ENCODE measurements at regions not wholly inside any gene's neighbourhood (a gene's known extent, or its start where the extent isn't known, plus 50 kb on each side); places are given as distances from the start of the nearest gene placed in this dataset.
"Not testable (repeated sequence)": the region's sequence is repeated elsewhere in the genome, so short reads cannot be mapped to it uniquely, and the experiment has no call there.

DNA sequence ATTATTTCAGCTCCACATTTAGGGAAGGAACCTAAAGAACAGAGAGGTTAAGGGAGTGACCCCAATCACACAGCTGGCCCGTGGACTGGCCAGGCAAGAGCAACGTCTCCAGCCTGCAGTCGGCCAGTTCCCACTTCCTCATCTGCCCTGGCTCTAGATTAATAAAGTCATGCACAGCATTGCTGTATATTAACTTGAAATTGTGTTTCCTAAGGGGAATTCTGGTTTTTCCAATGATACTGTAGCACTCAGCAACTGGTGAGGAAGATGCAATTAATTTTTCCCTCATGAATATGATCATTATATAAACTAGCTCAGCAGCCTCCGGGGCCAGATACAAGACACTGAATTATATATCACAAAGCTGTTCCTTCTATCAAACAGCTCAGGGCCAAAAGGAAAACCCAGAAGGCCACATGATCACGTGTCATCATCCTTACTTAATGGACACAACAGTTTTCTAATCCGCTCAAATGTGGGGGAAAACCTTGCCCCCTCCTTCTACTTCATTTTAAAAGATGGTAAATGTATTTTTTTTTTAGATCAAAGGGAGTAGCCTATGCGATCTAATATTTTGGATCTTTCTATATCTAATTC is 295.3 kb upstream of the PRKCQ start:
- DNase-seq (ENCODE audit: low read depth) = no peak

DNA sequence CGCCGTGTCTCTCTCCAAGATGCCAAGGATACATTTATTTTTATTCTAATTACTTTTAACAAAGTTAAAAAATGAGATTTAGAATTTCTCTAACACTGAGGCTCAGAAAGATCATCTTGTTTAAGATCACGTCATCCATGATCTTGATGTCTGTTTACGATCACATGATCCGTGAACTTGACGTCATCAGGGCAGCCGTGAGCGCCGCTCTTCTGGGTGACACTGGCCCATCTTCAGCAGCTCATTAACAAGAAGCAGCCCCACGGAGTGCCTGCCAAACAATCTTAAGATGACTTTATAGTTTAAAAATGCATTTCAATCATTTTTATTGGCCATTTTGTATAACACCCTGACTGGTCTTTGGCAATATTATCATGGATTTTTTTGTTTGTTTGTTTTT is 291.1 kb upstream of the PRKCQ start:
- DNase-seq (ENCODE audit: low read depth) = no peak

DNA sequence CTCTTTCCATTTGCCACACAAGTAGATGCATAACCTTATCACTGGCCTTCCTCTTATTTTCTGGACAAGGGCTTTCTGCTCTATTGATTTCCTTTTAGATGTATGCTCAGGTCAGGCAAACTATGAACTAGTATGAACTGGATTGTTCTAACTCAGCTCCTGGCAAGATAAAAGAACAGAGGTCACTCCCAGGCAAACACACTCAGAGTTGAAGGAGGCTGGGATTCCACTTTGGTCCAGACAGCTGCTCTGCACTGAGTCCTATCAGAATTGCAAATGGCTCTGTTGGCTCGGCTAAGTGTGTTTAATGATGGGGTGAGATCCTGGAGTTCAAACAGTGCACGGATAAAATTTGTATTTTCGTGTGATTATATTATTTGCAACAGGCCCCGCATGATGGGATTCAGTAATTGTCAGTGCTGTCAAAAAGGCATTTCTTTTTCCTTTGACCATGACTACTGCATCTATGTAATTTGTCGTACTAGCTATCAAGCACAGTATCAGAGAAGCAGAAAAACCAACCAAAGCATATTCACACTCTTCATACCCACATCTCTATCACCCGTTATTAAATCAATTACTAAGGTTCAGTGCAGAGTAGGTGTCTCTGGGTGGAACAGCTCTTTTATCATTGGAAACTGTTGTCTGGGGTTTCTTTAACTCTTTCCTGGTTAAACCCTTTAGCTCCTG is 288.1 kb upstream of the PRKCQ start:
- no peak for DNase-seq (ENCODE audit: low read depth)

DNA sequence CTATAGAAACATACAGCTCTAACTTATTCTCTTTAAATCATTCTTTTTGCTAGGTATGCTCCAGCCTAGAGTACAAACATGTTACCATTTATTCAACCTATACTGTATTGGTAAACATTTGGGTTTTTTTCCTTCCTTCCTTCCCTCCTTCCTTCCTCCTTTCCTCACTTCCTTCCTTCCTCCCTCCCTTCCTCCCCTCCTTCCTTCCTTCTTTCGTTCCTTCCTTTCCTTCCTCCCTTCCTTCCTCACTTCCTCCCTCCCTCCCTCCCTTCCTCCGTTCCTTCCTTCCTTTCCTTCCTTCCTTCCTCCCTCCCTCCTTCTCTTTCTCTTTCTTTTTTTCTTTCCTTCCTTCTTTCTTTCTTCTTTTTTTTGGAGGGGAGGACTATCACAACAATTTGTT is 286.7 kb upstream of the PRKCQ start:
- no peak for DNase-seq (ENCODE audit: low read depth)

DNA sequence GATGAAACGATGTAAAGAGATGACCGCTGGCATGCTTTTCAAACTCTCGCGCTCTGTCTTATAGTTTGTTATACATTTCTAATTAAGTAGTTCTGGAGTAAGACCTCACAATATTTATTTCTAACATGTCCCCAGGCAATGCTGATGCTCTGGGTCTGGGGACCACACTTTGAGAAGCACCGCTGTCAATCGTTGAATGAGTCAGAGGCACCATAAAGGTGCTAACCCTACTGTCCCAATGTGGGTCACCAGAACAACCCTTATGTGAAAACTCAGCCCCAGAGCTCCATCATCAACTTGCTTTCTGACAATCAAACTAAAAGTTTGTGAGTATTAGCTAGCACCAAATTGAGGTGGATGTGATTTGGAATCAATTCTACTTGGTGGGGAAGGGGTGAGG is 284.1 kb upstream of the PRKCQ start:
- no peak for DNase-seq (ENCODE audit: low read depth)

DNA sequence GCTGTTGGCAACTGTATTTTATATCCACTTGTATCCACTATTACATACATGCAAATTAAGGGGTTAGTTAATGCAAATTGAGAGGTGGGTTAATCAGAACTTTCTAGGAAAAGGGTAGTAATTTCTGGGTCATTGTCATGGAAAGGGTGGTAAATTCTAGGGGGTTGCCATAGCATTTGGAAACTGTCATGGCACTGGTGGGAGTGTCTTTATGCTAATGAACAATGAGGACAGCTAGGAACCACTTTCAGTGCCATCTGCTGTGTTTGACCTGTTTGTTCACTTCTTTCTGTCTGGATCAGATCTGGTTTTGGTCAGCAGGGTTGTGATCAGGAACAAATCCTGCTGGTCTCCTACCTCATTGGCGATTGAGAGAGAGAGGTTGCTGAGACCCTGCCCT is 283.3 kb upstream of the PRKCQ start:
- no peak for DNase-seq (ENCODE audit: low read depth)

DNA sequence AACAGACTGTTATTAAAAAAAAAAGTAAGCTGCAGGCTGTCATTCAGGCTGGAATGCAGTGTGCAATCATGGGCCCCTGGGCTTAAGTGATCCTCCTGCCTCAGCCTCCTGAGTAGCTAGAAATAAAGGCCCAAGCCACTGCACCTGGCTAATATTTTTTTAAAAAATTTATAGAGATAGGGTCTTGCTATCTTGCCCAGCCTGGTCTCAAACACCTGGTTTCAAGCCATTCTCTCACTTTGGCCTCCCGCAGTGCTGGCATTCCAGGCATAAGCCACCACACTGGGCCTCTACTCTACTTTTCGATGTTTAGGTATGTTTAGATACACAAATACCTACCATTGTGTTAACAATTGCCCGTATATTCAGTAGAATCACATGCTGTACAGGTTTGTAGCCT is 270.4 kb upstream of the PRKCQ start:
- no peak for DNase-seq (ENCODE audit: low read depth)

DNA sequence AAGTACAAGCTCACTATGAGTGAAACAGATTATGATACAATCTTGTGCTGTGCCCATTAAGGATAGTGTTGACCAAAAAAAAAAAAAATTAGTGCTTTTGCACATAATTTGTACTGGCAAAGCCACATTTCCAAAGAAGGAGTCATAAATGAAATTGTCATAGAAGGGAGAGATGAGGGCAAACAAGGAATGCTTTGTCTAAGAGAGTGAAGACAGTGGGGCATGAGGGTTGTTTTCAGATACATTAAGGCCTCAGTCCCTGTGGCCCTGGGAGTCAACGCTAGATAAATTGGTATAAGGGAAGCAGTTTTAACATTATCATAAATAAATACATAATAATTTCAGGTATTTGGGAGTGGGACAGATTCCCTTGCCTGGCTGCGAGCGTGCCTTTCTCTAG is 267.5 kb upstream of the PRKCQ start:
- no peak for DNase-seq (ENCODE audit: low read depth)

DNA sequence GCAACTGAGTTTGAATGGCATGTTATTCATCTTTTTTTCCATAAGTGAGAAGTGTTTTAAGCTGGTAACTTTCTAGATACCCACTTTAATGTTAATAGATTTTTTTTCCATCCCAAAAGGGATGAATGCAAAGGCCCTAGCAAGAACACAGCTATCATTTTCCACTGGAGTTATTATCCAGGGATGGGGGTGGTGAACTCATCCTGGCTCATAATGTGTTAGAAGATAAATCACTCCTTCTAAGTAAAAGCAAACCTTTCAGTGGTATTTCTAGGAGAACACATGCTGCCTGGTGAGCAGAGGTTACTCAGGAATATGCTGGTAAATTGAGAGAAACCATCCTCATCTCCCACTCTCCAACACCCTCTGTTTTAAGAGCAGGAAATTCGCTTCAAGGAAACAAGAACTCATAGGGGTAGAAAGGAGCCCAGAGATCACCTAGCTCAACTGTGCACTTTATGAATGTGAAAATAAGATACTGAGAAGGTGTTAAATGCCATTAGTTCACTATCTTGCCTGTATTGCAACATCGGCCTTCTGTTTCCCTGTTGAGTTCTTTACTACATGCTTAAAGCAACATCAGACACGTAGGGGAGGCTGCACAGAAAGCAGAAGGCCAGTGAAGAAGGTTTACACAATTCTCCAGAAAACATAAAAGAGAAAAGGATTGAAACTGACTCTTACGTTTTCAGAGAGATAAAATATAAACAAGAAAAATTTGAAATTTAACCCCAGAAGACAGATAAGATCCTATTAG is 264.0 kb upstream of the PRKCQ start:
- no peak for DNase-seq (ENCODE audit: low read depth)

DNA sequence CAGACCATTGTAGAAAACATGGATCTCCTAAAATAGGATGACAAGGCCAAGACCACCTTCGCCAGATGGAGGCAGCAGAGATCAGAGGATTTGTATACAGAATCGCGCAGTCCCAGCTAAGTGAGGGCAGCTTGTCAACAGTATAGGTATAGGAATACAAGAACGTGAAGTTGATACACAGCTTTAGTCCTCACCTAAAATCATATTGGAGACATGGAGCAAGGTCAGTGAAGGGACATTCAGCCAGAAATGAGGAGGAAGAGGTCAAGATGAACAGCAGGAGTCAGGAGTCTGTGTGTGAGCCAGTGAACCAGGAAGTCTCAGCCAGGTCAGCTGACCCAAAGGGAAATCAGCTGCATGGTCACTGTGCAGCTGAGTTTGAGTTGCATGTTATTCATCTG is 263.4 kb upstream of the PRKCQ start:
- no peak for DNase-seq (ENCODE audit: low read depth)

DNA sequence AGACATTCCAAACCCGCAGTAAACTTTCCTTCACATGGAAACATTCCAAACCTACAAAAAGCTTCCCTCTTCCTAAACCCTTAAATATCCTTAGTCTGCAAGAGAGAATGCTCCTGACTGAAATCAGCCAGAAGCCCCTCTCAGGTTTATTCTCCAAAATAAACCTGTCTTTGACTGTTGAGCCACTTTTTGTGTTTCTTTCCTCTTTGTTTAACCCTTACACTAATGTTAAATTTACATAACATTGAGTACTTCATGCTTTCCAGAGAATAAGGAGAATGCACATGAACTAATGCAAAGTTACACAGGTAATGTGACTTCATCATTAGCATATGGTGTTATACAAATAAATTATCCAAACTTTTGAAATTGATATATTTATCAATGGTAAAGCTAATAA is 262.6 kb upstream of the PRKCQ start:
- DNase-seq (ENCODE audit: low read depth) = no peak

DNA sequence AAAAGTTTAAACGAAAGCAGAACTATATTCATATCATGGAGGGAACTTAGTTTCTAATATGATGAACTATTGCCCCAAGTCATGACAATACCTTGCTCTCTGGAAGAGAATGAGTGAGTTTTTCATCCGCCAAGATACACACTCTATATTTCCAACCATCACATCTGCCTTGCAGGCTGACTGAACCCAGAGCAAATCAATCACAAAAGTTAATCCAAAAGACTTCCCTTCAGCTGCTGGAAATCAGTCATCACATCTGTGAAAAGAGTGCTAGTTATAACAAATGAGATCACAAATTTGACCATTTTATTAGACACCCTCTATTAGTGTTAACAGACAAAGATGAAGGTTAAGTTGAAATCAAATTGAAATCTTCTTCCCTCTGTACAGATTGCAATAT is 261.7 kb upstream of the PRKCQ start:
- no peak for DNase-seq (ENCODE audit: low read depth)

DNA sequence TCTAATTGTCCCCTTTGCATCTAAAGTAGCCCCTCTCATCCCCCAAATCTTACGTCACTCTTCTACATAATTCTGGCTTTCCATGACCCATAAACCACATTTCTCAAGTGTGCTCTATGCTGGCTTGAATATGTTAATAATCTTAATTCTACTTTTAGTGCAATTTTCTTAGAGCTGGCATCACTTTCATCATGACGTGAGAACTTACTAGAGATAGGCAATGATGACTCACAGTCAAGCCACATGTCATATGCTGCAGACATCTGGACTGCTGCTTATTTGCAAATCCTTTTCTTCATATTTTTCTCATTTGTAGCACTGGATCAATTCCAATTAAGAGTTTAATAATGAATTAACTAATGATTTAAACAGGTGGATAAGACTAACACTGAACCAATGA is 260.7 kb upstream of the PRKCQ start:
- peak; percentile 17 for DNase-seq (ENCODE audit: low read depth)

DNA sequence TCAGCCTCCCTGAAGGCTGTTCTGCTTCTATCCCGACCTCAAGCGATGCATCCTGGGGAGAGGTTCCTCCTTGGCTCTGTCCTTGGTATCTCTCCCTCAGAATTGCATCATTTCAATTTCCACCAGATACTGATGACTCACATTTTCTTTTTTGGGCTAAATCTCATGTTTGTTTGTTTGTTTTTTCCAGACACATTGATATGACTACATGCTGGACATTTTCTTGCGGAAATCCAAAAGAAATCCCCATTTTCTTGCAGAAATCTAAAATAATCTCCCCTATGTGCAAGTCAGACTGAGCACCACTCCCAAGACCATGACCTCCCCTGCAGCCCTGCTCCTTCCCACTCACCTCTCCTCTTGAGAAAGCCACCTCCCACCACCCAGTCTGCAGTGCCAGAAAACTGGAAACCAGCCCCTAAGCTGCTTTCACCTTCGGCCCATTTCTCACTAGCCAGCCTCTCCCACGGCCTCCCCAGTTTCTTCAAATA is 260.2 kb upstream of the PRKCQ start:
- peak; percentile 10 for DNase-seq (ENCODE audit: low read depth)

DNA sequence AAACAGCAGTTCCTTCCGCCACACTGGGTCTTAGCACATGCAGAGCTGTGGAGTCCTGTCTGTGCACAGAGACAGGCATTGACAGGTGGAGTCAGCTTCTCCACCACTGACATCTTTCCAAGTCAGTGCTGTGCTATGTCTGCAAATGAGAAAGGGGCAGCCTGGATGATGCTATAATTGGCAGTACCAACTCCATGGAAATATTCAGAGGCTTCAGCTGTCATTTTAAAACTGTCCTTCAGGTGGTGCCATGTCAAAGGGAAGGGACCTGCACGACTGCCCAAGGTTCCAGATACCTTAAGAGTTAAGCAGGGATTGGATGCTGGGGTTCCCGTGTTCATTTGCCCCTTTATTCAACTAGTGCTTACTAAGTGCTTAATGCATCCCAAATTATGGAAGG is 258.0 kb upstream of the PRKCQ start:
- no peak for DNase-seq (ENCODE audit: low read depth)

DNA sequence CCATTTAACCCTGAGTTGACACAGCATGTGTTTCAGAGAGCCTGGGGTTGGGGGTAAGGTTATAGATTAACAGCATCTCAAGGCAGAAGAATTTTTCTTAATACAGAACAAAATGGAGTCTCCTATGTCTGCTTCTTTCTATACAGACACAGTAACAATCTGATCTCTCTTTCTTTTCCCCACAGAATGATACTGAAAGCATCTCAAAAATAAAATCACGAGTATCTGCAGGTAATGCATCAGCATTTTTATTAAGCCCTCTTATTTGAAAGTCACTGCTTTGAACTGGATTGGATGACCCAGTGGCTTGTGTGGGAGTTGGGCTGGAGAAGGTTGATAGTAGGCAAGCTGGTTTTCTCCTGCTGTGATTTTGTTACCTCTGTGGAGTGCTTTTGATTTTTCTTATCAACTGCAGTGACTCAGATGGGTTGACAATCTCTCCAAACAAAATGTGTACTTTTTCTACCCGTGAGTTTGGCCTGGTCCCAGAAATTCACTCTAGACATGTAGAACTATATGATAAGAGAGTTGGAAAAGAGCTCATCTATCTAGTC is 253.5 kb upstream of the PRKCQ start:
- DNase-seq (ENCODE audit: low read depth) = no peak

DNA sequence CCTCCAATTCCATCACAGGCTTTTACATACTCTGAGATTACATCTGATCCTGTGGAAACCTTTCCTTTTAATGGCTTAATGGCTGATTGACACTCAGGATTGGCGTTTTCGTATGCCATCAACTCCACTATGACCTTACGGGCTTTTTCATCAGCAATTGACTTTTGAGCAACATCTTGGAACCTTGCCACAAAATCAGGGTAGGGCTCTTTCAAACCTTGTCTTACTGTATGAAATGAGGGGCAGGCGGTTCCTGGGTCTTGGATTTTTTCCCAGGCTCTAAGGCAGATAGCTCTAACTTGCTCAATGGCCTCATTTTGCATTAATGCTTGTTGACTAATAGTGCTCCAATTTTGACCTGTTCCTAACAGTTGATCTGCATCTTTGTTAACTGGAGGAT is 250.9 kb upstream of the PRKCQ start:
- not testable (repeated sequence) for DNase-seq (ENCODE audit: low read depth)

DNA sequence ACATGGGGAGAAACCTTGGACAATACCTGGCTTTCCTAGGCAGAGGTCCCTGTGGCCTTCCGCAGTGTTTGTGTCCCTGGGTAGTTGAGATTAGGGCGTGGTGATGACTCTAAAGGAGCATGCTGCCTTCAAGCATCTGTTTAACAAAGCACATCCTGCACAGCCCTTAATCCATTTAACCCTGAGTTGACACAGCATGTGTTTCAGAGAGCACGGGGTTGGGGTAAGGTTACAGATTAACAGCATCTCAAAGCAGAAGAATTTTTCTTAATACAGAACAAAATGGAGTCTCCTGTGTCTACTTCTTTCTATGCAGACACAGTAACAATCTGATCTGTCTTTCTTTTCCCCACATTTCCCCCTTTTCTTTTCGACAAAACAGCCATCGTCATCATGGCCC is 244.7 kb upstream of the PRKCQ start:
- DNase-seq (ENCODE audit: low read depth) = not testable (repeated sequence)

DNA sequence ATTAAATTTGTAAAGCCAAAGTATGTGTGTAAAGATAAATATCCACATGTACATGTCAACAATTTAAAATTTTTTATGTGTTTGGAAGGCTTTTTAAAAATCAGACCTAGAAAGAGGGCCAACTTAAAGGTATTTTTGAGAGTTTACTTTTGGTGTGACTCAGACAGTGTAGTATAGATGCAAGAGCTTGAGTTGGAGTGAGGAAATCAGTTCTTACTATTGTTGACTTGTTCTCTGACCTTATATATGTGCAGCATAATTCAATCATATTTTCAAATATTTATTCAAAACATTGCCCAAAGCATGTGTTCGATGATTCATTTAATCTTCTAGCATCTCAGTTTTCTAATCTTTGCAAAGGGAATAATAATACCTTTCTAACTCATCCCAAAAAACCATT is 243.7 kb upstream of the PRKCQ start:
- DNase-seq (ENCODE audit: low read depth) = no peak

DNA sequence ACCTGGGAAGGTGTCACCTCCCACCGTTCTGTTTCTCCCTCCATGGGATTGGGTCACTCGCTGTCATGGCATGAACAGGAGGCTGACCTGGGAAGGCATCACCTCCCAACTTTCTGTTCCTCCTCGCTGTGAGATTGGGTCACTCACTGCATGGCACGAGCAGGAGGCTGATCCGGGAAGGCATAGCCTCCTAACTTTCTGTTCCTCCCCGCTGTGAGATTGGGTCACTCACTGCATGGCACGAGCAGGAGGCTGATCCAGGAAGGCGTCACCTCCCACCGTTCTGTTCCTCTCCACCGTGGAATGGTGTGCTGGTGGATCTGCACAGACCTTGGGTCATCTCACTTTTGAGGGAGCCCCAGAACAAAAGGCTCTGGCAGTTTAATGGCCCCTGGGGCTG is 239.2 kb upstream of the PRKCQ start:
- DNase-seq (ENCODE audit: low read depth) = no peak

DNA sequence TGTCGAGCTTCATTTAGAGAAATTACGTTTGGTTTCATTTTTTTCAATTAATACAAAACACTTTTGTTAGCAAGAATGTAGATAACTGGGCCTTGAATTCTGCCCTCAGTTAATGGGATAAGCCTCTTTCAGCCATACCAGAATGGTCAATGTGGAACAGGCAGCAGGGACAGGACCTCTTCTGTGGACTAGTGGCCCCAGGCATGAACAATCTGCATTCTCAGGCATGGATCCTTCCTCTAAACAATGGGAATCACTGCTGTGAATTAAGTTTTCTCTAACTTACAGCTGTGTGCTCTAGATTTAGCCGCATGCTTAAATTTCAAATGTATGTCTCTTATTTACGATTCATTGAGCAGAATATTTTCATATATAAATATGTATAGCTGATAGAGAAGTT is 237.7 kb upstream of the PRKCQ start:
- no peak for DNase-seq (ENCODE audit: low read depth)

DNA sequence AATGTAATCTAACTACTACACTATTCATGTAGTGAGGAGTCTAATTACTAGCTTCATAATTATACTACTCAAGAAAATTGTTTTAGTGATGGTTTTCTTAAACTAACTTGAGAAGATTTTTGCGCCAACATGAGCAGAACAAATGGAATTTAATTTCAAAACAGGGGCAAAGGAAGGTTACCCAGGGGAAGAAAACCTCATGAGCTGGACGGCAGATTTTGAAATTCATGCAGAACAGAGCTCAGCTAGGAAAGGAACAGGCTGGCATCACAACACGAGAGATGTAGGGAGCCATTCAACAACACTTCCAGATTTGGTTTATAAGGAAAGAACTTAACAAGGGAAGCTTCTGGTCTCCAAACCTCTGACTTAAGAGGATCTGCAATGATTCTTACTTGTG is 235.3 kb upstream of the PRKCQ start:
- no peak for DNase-seq (ENCODE audit: low read depth)

DNA sequence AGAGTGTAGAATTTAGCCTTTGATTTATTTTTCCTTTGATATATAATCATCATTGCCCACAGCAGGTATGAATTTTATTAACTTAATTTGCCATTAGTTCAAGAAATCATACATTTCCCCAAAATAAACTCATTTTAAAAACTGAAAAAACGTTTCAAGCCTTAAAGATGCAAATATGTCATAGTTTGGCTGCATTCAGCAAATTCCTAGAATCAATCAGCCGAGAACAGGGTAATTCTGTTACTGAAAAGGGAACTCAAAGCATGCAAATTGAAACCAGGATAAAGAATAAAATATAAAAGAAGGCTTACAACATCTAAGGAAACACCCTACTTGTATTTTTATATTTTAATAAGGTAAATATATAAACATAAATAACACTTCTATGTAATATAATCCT is 233.8 kb upstream of the PRKCQ start:
- DNase-seq (ENCODE audit: low read depth) = no peak
